ENCODE measurements at regions not wholly inside any gene's neighbourhood (a gene's known extent, or its start where the extent isn't known, plus 50 kb on each side); places are given as distances from the start of the nearest gene placed in this dataset.

DNA sequence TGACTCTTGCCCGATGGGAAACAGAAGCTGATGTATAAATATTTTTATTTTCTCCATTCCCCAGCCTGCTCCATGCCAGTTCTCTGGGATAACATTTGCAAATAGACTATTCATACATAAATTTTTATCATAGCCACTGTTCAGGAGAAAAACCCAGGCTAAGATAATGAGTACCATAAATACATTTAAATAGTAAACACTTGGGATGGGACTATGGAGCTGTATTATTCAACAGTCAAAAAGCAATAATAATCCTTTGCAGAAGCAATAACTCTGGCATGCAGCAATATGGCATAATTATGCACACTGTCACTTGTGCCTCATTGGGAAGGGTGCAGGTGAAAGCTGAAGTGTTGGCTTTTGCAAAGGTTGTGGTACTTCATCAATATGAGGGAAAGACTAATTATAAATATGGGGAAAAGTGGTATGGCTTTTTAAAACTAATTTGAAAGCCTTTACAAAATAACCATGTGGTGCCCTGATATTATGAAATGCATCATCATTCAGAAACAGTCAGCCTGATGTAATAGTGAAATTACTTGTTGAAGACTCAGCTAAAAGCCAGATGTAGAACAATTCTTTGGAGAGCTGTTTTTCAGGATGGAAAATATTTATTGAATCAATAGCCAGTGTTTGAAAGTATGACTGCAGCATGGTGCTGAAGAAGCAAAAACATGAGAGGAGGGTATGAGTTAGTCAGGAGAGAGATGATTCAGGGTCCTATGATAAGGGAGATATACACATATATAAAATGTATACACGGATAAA, 2476.7 kb downstream of the PCDH9 start:
- H3K4me3 ChIP-seq (ENCODE audit: insufficient read depth, low read depth, low read length): no peak overlapping the region
- no peaks in the 10 kb centered on the region for H3K36me3 Mint-ChIP-seq (ENCODE audit: low read depth, unreplicated experiment)
- no peaks in the 10 kb centered on the region for H3K9me3 ChIP-seq (ENCODE audit: insufficient read depth, low read depth, low read length)
- H3K79me2 ChIP-seq (ENCODE audit: insufficient read depth, low read length): no peaks in the 10 kb centered on the region
- peak; percentile 6 for DNase-seq (ENCODE audit: low read depth)
- no peak for FAIRE-seq
- no peaks in the 10 kb centered on the region for H3K4me1 Mint-ChIP-seq (ENCODE audit: low read depth, unreplicated experiment)
- H3K9ac ChIP-seq (ENCODE audit: low read length): no peak overlapping the region
- H3K27me3 ChIP-seq (ENCODE audit: insufficient read depth, low read length): no peaks in the 10 kb centered on the region
- no peaks in the 10 kb centered on the region for H3K27me3 Mint-ChIP-seq (ENCODE audit: low read depth, unreplicated experiment)
- H3K4me3 Mint-ChIP-seq (ENCODE audit: unreplicated experiment): no peak overlapping the region
- H3K27ac Mint-ChIP-seq (ENCODE audit: unreplicated experiment): no peak overlapping the region
- no peak overlapping the region for H3K4me2 ChIP-seq (ENCODE audit: low read length)
- H4K20me1 ChIP-seq (ENCODE audit: insufficient read depth, low read length): no peaks in the 10 kb centered on the region
- no peaks in the 10 kb centered on the region for H3K9me3 Mint-ChIP-seq (ENCODE audit: unreplicated experiment)
- H3K27ac ChIP-seq (ENCODE audit: low read depth, low read length): no peak overlapping the region
- TF ChIP-seq EZH2 (IDR thresholded peaks at IDR 0.05; ENCODE audit: insufficient read depth, low read length): no peak
- TF ChIP-seq, protein P1, sequence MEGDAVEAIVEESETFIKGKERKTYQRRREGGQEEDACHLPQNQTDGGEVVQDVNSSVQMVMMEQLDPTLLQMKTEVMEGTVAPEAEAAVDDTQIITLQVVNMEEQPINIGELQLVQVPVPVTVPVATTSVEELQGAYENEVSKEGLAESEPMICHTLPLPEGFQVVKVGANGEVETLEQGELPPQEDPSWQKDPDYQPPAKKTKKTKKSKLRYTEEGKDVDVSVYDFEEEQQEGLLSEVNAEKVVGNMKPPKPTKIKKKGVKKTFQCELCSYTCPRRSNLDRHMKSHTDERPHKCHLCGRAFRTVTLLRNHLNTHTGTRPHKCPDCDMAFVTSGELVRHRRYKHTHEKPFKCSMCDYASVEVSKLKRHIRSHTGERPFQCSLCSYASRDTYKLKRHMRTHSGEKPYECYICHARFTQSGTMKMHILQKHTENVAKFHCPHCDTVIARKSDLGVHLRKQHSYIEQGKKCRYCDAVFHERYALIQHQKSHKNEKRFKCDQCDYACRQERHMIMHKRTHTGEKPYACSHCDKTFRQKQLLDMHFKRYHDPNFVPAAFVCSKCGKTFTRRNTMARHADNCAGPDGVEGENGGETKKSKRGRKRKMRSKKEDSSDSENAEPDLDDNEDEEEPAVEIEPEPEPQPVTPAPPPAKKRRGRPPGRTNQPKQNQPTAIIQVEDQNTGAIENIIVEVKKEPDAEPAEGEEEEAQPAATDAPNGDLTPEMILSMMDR (IDR thresholded peaks at IDR 0.05; ENCODE audit: insufficient read depth, low read depth, low read length): no peak
- H3K4me1 ChIP-seq (ENCODE audit: insufficient read depth, low read length): no peaks in the 10 kb centered on the region
- H3K36me3 ChIP-seq (ENCODE audit: insufficient read depth, low read length): no peaks in the 10 kb centered on the region
- no peak overlapping the region for H2AFZ ChIP-seq (ENCODE audit: low read depth, low read length)

DNA sequence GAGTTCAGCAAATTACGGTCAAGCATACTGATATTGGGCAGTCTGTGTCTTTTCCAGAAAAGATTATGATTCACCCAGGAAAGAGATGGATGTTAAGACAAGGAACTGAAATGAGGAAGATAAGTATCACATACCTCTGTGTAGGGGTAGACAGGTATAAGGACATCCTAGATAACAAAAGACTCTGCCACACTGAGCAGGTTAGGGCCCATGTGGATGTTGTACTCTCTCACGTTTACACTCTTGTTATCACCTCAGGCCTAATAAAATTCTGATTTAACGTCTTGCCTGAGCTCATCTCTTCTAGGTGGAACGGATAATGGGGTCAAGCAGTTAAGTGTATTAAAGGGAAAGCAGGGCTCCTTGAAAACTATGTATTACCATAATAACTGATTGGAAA, 2480.8 kb downstream of the PCDH9 start:
- no peak for FAIRE-seq
- no peak overlapping the region for H2AFZ ChIP-seq (ENCODE audit: low read depth, low read length)
- no peaks in the 10 kb centered on the region for H3K36me3 Mint-ChIP-seq (ENCODE audit: low read depth, unreplicated experiment)

More for the DNA sequence above, 2480.8 kb downstream of the PCDH9 start:
- no peaks in the 10 kb centered on the region for H3K4me1 Mint-ChIP-seq (ENCODE audit: low read depth, unreplicated experiment)
- no peaks in the 10 kb centered on the region for H3K9me3 ChIP-seq (ENCODE audit: insufficient read depth, low read depth, low read length)
- no peak overlapping the region for H3K4me3 Mint-ChIP-seq (ENCODE audit: unreplicated experiment)
- H3K27ac Mint-ChIP-seq (ENCODE audit: unreplicated experiment): no peak overlapping the region
- H3K4me1 ChIP-seq (ENCODE audit: insufficient read depth, low read length): no peaks in the 10 kb centered on the region
- no peaks in the 10 kb centered on the region for H3K27me3 Mint-ChIP-seq (ENCODE audit: low read depth, unreplicated experiment)
- no peaks in the 10 kb centered on the region for H3K36me3 ChIP-seq (ENCODE audit: insufficient read depth, low read length)
- H3K79me2 ChIP-seq (ENCODE audit: insufficient read depth, low read length): no peaks in the 10 kb centered on the region
- no peak overlapping the region for H3K4me3 ChIP-seq (ENCODE audit: insufficient read depth, low read depth, low read length)
- H4K20me1 ChIP-seq (ENCODE audit: insufficient read depth, low read length): no peaks in the 10 kb centered on the region
- no peak overlapping the region for H3K27ac ChIP-seq (ENCODE audit: low read depth, low read length)
- H3K4me2 ChIP-seq (ENCODE audit: low read length): no peak overlapping the region
- TF ChIP-seq, protein P1 (IDR thresholded peaks at IDR 0.05; ENCODE audit: insufficient read depth, low read depth, low read length): no peak
- TF ChIP-seq EZH2 (IDR thresholded peaks at IDR 0.05; ENCODE audit: insufficient read depth, low read length): no peak
- no peak for DNase-seq (ENCODE audit: low read depth)
- no peaks in the 10 kb centered on the region for H3K9me3 Mint-ChIP-seq (ENCODE audit: unreplicated experiment)
- no peaks in the 10 kb centered on the region for H3K27me3 ChIP-seq (ENCODE audit: insufficient read depth, low read length)
- no peak overlapping the region for H3K9ac ChIP-seq (ENCODE audit: low read length)

Measured in astrocyte (in vitro differentiated cells and primary cell).